Mammary epithelial cell (primary cell): ENCODE measurements at regions not wholly inside any gene's neighbourhood (a gene's known extent, or its start where the extent isn't known, plus 50 kb on each side); places are given as distances from the start of the nearest gene placed in this dataset.

Experiments
- CTCF ChIP-seq, 2 donors: IDR thresholded peaks in 1 of 2; conservative IDR thresholded peaks in 1 of 2; 2 replicates each; pipeline ENCODE4 v1.5.1; 2011 to 2012; ENCODE audit warnings: inconsistent platforms in 2 of 2, low read length in 2 of 2, mild to moderate bottlenecking in 2 of 2, control low read depth in 1 of 2, low read depth in 1 of 2; ENCODE audit not compliant: insufficient read depth in 1 of 2; ENCODE audit errors: extremely low read depth in 1 of 2
- EZH2 ChIP-seq: IDR thresholded peaks from 2 replicates; pipeline ENCODE4 v1.6.1; 2012; ENCODE audit warnings: low read length, inconsistent platforms, borderline replicate concordance

- no peak for TF ChIP-seq CTCF (conservative IDR thresholded peaks at IDR 0.05 in 1 of 2, IDR thresholded peaks at IDR 0.05 in 1 of 2; ENCODE audit: extremely low read depth in 1 of 2, insufficient read depth in 1 of 2, low read depth in 1 of 2, low read length in 2 of 2)
- TF ChIP-seq EZH2: no peak
These were observed 185.6 kb upstream of the S100G start for GRCh38 chrX:16464369-16464768.
